ENCODE measurements at regions not wholly inside any gene's neighbourhood (a gene's known extent, or its start where the extent isn't known, plus 50 kb on each side); places are given as distances from the start of the nearest gene placed in this dataset.

DNA sequence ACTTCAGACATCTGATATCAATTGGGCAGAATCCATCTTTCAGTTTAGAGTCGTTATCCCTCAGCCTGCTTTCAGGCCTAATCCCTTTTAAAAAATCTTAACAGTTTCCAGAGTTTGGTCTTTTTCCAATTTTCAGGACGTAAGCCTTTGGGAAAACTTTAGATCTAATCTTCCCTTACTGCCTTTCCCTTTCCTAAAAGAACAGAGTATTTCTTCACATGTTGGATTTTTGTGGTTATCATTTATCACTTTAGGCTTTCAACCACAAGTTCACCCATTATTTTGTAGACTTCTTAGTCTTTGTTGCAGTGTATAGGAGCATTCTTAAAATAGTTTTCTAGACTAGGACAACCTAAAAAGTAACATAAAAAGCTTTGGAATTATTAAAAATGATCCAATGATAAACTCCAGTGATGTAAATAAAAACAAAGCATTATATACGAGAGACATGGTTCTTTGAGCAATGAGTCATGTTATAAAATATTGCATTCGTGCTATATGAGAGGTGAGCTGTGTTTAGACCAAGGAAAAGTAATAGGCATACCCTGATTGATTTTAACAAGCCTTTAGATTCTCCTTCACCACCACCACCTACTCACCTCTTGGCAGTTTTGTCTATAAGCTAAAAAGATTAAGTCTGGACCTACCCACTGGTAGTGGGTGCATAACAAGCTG is 90.4 kb upstream of the MCHR2 start:
- Histone ChIP-seq H3K4me3 (ENCODE audit: control extremely low read depth in 1 of 5, extremely low read depth in 1 of 5, insufficient read depth in 1 of 5, low read depth in 2 of 5, low read length in 4 of 5) (no peak overlapping the region), H3K9me3 (ENCODE audit: control extremely low read depth in 1 of 3, control insufficient read depth in 2 of 3, insufficient read depth in 1 of 3, low read length in 2 of 3) (no peaks in the 10 kb centered on the region), H4K20me1 (ENCODE audit: control insufficient read depth, insufficient read depth, low read length, poor library complexity, severe bottlenecking) (no peaks in the 10 kb centered on the region), H2AFZ (ENCODE audit: insufficient read depth, low read depth, low read length, poor library complexity, severe bottlenecking) (no peak overlapping the region), H3K36me3 (replicated peaks in 1 of 2; ENCODE audit: control extremely low read depth in 1 of 2, control insufficient read depth in 1 of 2, extremely low read depth in 1 of 2, insufficient read depth in 2 of 2, low read length in 1 of 2) (no peaks in the 10 kb centered on the region), H3K9ac (ENCODE audit: low read length) (no peak overlapping the region), H3K4me2 (replicated peaks; ENCODE audit: low read depth, low read length, poor library complexity, severe bottlenecking) (no peak overlapping the region), H3K27me3 (replicated peaks in 1 of 4; ENCODE audit: control extremely low read depth in 1 of 4, control insufficient read depth in 3 of 4, insufficient read depth in 4 of 4, low read length in 3 of 4) (no peaks in the 10 kb centered on the region), H3K27ac (ENCODE audit: low read length in 2 of 2) (no peak overlapping the region), H3K4me1 (ENCODE audit: control insufficient read depth in 2 of 2, insufficient read depth in 2 of 2, low read length in 2 of 2) (no peaks in the 10 kb centered on the region), H3K79me2 (ENCODE audit: control insufficient read depth, insufficient read depth, low read length) (no peaks in the 10 kb centered on the region)
- H3K27me3 Mint-ChIP-seq: peaks cover 4% of the 10 kb centered on the region
- no peak for DNase-seq
- no peak overlapping the region for H3K4me3 Mint-ChIP-seq
- ATAC-seq (ENCODE audit: low read depth): no peak
- ChIA-PET POLR2A (no interaction called here), CTCF (interaction anchor here (0.7 kb wide), 1 partner anchor 10 kb away, joined by 3 read pairs; no protein-coding TSS in a partner anchor)
- no peaks in the 10 kb centered on the region for H3K4me1 Mint-ChIP-seq
- 80% methylated on average over 1 of the region's 4 CpGs for WGBS (ENCODE audit: insufficient coverage)
- intact Hi-C loops (cut with micrococcal nuclease): no loop called here
- H3K9me3 Mint-ChIP-seq (ENCODE audit: insufficient read depth): no peaks in the 10 kb centered on the region
- TF ChIP-seq, protein P1, sequence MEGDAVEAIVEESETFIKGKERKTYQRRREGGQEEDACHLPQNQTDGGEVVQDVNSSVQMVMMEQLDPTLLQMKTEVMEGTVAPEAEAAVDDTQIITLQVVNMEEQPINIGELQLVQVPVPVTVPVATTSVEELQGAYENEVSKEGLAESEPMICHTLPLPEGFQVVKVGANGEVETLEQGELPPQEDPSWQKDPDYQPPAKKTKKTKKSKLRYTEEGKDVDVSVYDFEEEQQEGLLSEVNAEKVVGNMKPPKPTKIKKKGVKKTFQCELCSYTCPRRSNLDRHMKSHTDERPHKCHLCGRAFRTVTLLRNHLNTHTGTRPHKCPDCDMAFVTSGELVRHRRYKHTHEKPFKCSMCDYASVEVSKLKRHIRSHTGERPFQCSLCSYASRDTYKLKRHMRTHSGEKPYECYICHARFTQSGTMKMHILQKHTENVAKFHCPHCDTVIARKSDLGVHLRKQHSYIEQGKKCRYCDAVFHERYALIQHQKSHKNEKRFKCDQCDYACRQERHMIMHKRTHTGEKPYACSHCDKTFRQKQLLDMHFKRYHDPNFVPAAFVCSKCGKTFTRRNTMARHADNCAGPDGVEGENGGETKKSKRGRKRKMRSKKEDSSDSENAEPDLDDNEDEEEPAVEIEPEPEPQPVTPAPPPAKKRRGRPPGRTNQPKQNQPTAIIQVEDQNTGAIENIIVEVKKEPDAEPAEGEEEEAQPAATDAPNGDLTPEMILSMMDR (IDR thresholded peaks at IDR 0.05): no peak
- no peak for TF ChIP-seq EZH2 (IDR thresholded peaks at IDR 0.05; ENCODE audit: borderline replicate concordance, insufficient read depth, low read depth, low read length, poor library complexity, severe bottlenecking)
- no peak overlapping the region for H3K27ac Mint-ChIP-seq

DNA sequence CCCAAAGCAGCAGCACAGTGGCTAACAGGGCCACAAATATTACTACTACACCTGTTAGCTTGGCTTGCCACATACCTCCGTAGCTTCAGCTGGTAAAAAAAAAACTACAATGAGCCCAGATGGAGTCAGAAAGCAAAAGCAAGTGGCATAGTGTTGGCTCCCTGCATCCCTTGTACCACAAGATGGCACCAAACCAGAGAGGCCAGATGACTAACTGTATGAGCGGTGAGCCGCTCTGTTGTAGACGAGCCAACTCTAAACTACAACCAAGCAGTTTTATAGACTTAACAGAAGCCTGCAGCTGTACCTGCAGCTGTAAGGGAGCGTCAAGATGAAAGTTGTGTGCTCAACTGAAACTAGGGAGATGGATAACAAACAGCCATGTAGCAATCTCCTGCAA is 84.5 kb upstream of the MCHR2 start:
- ATAC-seq (ENCODE audit: low read depth) (no peak), DNase-seq (peak; percentile 2)
- H3K27me3 Mint-ChIP-seq: peaks cover 7% of the 10 kb centered on the region
- H3K27me3 ChIP-seq (replicated peaks in 1 of 4; ENCODE audit: control extremely low read depth in 1 of 4, control insufficient read depth in 3 of 4, insufficient read depth in 4 of 4, low read length in 3 of 4): no peaks in the 10 kb centered on the region
- no peak overlapping the region for H3K4me2 ChIP-seq (replicated peaks; ENCODE audit: low read depth, low read length, poor library complexity, severe bottlenecking)
- no peaks in the 10 kb centered on the region for H3K4me1 Mint-ChIP-seq
- no peak overlapping the region for H3K4me3 ChIP-seq (ENCODE audit: control extremely low read depth in 1 of 5, extremely low read depth in 1 of 5, insufficient read depth in 1 of 5, low read depth in 2 of 5, low read length in 4 of 5)
- no peak overlapping the region for H3K9ac ChIP-seq (ENCODE audit: low read length)
- no peak overlapping the region for H3K27ac ChIP-seq (ENCODE audit: low read length in 2 of 2)
- no peaks in the 10 kb centered on the region for H3K9me3 Mint-ChIP-seq (ENCODE audit: insufficient read depth)
- no peak overlapping the region for H2AFZ ChIP-seq (ENCODE audit: insufficient read depth, low read depth, low read length, poor library complexity, severe bottlenecking)
- H4K20me1 ChIP-seq (ENCODE audit: control insufficient read depth, insufficient read depth, low read length, poor library complexity, severe bottlenecking): no peaks in the 10 kb centered on the region
- H3K4me1 ChIP-seq (ENCODE audit: control insufficient read depth in 2 of 2, insufficient read depth in 2 of 2, low read length in 2 of 2): no peaks in the 10 kb centered on the region
- WGBS (ENCODE audit: insufficient coverage): 70% methylated on average over 4 of the region's 5 CpGs
- no peaks in the 10 kb centered on the region for H3K9me3 ChIP-seq (ENCODE audit: control extremely low read depth in 1 of 3, control insufficient read depth in 2 of 3, insufficient read depth in 1 of 3, low read length in 2 of 3)
- H3K36me3 ChIP-seq (replicated peaks in 1 of 2; ENCODE audit: control extremely low read depth in 1 of 2, control insufficient read depth in 1 of 2, extremely low read depth in 1 of 2, insufficient read depth in 2 of 2, low read length in 1 of 2): no peaks in the 10 kb centered on the region
- H3K4me3 Mint-ChIP-seq: no peak overlapping the region
- no peak for TF ChIP-seq EZH2 (IDR thresholded peaks at IDR 0.05; ENCODE audit: borderline replicate concordance, insufficient read depth, low read depth, low read length, poor library complexity, severe bottlenecking)
- TF ChIP-seq, protein P1 (IDR thresholded peaks at IDR 0.05): no peak
- no peak overlapping the region for H3K27ac Mint-ChIP-seq
- POLR2A ChIA-PET: no interaction called here
- intact Hi-C loops (cut with micrococcal nuclease): no loop called here
- CTCF ChIA-PET: no interaction called here
- H3K79me2 ChIP-seq (ENCODE audit: control insufficient read depth, insufficient read depth, low read length): no peaks in the 10 kb centered on the region
